ENCODE measurements at regions not wholly inside any gene's neighbourhood (a gene's known extent, or its start where the extent isn't known, plus 50 kb on each side); places are given as distances from the start of the nearest gene placed in this dataset.

GRCh38 chr1:56190806-56191365 lies 388.5 kb downstream of the PLPP3 start:
- intact Hi-C loops (cut with DNase I; ENCODE audit: low total_unique reads) = no loop called here
- no peaks in the 10 kb centered on the region for H3K4me1 ChIP-seq
- 81 to 90% (median 88%) methylated on average over 7 of the region's 7 CpGs for WGBS, 5 donors

GRCh38 chr1:56189946-56190805 lies 389.2 kb downstream of the PLPP3 start:
- intact Hi-C loops (cut with DNase I; ENCODE audit: low total_unique reads) = no loop called here
- H3K27me3 ChIP-seq (replicated peaks in 1 of 7) = no peaks in the 10 kb centered on the region
- H3K4me1 ChIP-seq = no peaks in the 10 kb centered on the region
- no peaks in the 10 kb centered on the region for H3K9me3 ChIP-seq
- TF ChIP-seq POLR2A (IDR thresholded peaks at IDR 0.05) = no peak
- TF ChIP-seq CTCF (IDR thresholded peaks at IDR 0.05 in 8 of 11, conservative IDR thresholded peaks at IDR 0.05 in 3 of 11) = no peak
- TF ChIP-seq POLR2AphosphoS5 (IDR thresholded peaks at IDR 0.05) = no peak
- no peak overlapping the region for H3K4me3 ChIP-seq
- no peak overlapping the region for H3K27ac ChIP-seq
- WGBS, 5 donors = 77 to 91% (median 81%) methylated on average over 11 of the region's 11 CpGs
- no peaks in the 10 kb centered on the region for H3K36me3 ChIP-seq
- no peak for DNase-seq

More at GRCh38 chr1:56190806-56191365, 388.5 kb downstream of the PLPP3 start:
- Histone ChIP-seq H3K9me3 (no peaks in the 10 kb centered on the region), H3K27ac (no peak overlapping the region), H3K36me3 (no peaks in the 10 kb centered on the region), H3K27me3 (replicated peaks in 1 of 7) (no peaks in the 10 kb centered on the region), H3K4me3 (no peak overlapping the region)
- DNase-seq = no peak
- TF ChIP-seq POLR2AphosphoS5 (IDR thresholded peaks at IDR 0.05) (no peak), POLR2A (IDR thresholded peaks at IDR 0.05) (no peak), CTCF (IDR thresholded peaks at IDR 0.05 in 8 of 11, conservative IDR thresholded peaks at IDR 0.05 in 3 of 11) (no peak)

GRCh38 chr1:56189454-56189853 lies 389.9 kb downstream of the PLPP3 start:
- TF ChIP-seq POLR2AphosphoS5 (IDR thresholded peaks at IDR 0.05) (no peak), CTCF (IDR thresholded peaks at IDR 0.05 in 8 of 11, conservative IDR thresholded peaks at IDR 0.05 in 3 of 11) (no peak), POLR2A (IDR thresholded peaks at IDR 0.05) (no peak)
- Histone ChIP-seq H3K9me3 (no peaks in the 10 kb centered on the region), H3K36me3 (no peaks in the 10 kb centered on the region), H3K4me3 (no peak overlapping the region), H3K27me3 (replicated peaks in 1 of 7) (no peaks in the 10 kb centered on the region), H3K27ac (no peak overlapping the region), H3K4me1 (no peaks in the 10 kb centered on the region)
- DNase-seq = no peak
- WGBS, 5 donors = 76 to 90% (median 80%) methylated on average over 2 of the region's 2 CpGs
- intact Hi-C loops (cut with DNase I; ENCODE audit: low total_unique reads) = no loop called here

- no peak for DNase-seq
- no peaks in the 10 kb centered on the region for H3K4me1 ChIP-seq
- H3K9me3 ChIP-seq = no peaks in the 10 kb centered on the region
- TF ChIP-seq POLR2A (IDR thresholded peaks at IDR 0.05) (no peak), POLR2AphosphoS5 (IDR thresholded peaks at IDR 0.05) (no peak), CTCF (IDR thresholded peaks at IDR 0.05 in 8 of 11, conservative IDR thresholded peaks at IDR 0.05 in 3 of 11) (no peak)
- no peaks in the 10 kb centered on the region for H3K27me3 ChIP-seq (replicated peaks in 1 of 7)
- 77 to 92% (median 85%) methylated on average over 3 of the region's 3 CpGs for WGBS, 5 donors
- intact Hi-C loops (cut with DNase I; ENCODE audit: low total_unique reads) = no loop called here
- no peak overlapping the region for H3K27ac ChIP-seq
- H3K36me3 ChIP-seq = no peaks in the 10 kb centered on the region
- no peak overlapping the region for H3K4me3 ChIP-seq
Observed at GRCh38 chr1:56188855-56189254, 390.5 kb downstream of the PLPP3 start.
